ENCODE measurements at regions not wholly inside any gene's neighbourhood (a gene's known extent, or its start where the extent isn't known, plus 50 kb on each side); places are given as distances from the start of the nearest gene placed in this dataset.

DNA sequence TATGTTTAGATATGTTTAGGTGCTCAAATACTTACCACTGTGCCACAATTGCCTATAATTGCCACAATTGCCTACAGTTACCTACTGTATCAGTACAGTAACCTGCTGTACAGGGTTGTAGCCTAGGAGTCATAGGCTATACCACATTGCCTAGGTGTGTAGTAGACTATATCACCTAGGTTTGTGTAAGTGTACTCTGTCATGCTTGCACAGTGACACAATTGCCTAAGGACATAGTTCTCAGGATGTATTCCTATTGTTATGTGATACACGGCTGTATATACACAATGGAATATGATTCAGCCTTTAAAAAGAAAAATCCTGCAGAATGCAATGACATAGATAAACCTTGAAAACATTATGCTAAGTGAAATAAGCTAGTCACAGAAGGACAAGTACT lies 264.8 kb downstream of the RAP2B start:
- Histone ChIP-seq H3K27ac (ENCODE audit: low read depth, low read length) (no peak overlapping the region), H3K4me1 (ENCODE audit: control insufficient read depth in 1 of 2, insufficient read depth in 2 of 2, low read length in 2 of 2) (no peaks in the 10 kb centered on the region), H3K4me2 (ENCODE audit: low read length) (no peak overlapping the region), H3K27me3 (ENCODE audit: insufficient read depth, low read length) (no peaks in the 10 kb centered on the region), H3K9me3 (ENCODE audit: control insufficient read depth in 1 of 2, insufficient read depth in 1 of 2, low read depth in 1 of 2, low read length in 2 of 2) (no peaks in the 10 kb centered on the region), H3K36me3 (ENCODE audit: control insufficient read depth in 1 of 2, insufficient read depth in 2 of 2, low read length in 2 of 2) (no peaks in the 10 kb centered on the region), H4K20me1 (ENCODE audit: insufficient read depth) (no peaks in the 10 kb centered on the region), H3K9ac (ENCODE audit: low read length) (no peak overlapping the region), H3K9me2 (ENCODE audit: insufficient read depth) (no peaks in the 10 kb centered on the region), H2AFZ (ENCODE audit: low read depth, low read length, poor library complexity, severe bottlenecking) (no peak overlapping the region), H3K4me3 (replicated peaks in 1 of 2; ENCODE audit: low read depth in 1 of 2, low read length in 2 of 2) (no peak overlapping the region), H3K79me2 (ENCODE audit: insufficient read depth, low read length) (no peaks in the 10 kb centered on the region)
- no TSS peak for BruUV-seq (replicated peaks)
- DNase-seq (ENCODE audit: low read depth, low spot score) (no peak), ATAC-seq (no peak)
- POLR2A ChIA-PET, result no interaction called here
- intact Hi-C loops (cut with micrococcal nuclease), result no loop called here
- CTCF ChIA-PET, result no interaction called here
- RAD21 ChIA-PET (ENCODE audit: low non-redundant PET in 1 of 2, low total read pairs in 2 of 2, uncharacterized antibody in 2 of 2, unreplicated experiment in 2 of 2), result no interaction called here
- TF ChIP-seq POLR2AphosphoS5 (IDR thresholded peaks at IDR 0.05; ENCODE audit: low read depth, low read length) (no peak), CBX3 (IDR thresholded peaks at IDR 0.05; ENCODE audit: low read depth) (no peak), FOSL1 (IDR thresholded peaks at IDR 0.05; ENCODE audit: low read depth) (no peak), POLR2A (IDR thresholded peaks at IDR 0.05; ENCODE audit: borderline replicate concordance, extremely low read depth, insufficient read depth, insufficient read length) (no peak), SP1 (IDR thresholded peaks at IDR 0.05; ENCODE audit: low read depth) (no peak)
- TF ChIP-seq, protein P1, sequence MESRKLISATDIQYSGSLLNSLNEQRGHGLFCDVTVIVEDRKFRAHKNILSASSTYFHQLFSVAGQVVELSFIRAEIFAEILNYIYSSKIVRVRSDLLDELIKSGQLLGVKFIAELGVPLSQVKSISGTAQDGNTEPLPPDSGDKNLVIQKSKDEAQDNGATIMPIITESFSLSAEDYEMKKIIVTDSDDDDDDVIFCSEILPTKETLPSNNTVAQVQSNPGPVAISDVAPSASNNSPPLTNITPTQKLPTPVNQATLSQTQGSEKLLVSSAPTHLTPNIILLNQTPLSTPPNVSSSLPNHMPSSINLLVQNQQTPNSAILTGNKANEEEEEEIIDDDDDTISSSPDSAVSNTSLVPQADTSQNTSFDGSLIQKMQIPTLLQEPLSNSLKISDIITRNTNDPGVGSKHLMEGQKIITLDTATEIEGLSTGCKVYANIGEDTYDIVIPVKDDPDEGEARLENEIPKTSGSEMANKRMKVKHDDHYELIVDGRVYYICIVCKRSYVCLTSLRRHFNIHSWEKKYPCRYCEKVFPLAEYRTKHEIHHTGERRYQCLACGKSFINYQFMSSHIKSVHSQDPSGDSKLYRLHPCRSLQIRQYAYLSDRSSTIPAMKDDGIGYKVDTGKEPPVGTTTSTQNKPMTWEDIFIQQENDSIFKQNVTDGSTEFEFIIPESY (IDR thresholded peaks at IDR 0.05; ENCODE audit: extremely low read depth, insufficient replicate concordance, low read length), result no peak
- TF ChIP-seq, protein P2, sequence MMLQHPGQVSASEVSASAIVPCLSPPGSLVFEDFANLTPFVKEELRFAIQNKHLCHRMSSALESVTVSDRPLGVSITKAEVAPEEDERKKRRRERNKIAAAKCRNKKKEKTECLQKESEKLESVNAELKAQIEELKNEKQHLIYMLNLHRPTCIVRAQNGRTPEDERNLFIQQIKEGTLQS (IDR thresholded peaks at IDR 0.05), result no peak
- TF ChIP-seq, protein P3, sequence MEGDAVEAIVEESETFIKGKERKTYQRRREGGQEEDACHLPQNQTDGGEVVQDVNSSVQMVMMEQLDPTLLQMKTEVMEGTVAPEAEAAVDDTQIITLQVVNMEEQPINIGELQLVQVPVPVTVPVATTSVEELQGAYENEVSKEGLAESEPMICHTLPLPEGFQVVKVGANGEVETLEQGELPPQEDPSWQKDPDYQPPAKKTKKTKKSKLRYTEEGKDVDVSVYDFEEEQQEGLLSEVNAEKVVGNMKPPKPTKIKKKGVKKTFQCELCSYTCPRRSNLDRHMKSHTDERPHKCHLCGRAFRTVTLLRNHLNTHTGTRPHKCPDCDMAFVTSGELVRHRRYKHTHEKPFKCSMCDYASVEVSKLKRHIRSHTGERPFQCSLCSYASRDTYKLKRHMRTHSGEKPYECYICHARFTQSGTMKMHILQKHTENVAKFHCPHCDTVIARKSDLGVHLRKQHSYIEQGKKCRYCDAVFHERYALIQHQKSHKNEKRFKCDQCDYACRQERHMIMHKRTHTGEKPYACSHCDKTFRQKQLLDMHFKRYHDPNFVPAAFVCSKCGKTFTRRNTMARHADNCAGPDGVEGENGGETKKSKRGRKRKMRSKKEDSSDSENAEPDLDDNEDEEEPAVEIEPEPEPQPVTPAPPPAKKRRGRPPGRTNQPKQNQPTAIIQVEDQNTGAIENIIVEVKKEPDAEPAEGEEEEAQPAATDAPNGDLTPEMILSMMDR (IDR thresholded peaks at IDR 0.05 in 2 of 3, conservative IDR thresholded peaks at IDR 0.05 in 1 of 3; ENCODE audit: borderline replicate concordance in 1 of 3, insufficient read depth in 1 of 3, low read depth in 2 of 3, low read length in 2 of 3), result no peak

Data from HCT116 (cell line).